Neuron (in vitro differentiated cells): ENCODE measurements at regions not wholly inside any gene's neighbourhood (a gene's known extent, or its start where the extent isn't known, plus 50 kb on each side); places are given as distances from the start of the nearest gene placed in this dataset.

Experiments used
- H2AFZ ChIP-seq: one replicate; pipeline ENCODE4 v1.6.1; 2013; ENCODE audit warnings: low read depth, mild to moderate bottlenecking, inconsistent platforms, low read length, moderate library complexity
- H3K27me3 ChIP-seq: one replicate; pipeline ENCODE4 v1.6.1; 2013; ENCODE audit warnings: low read length; ENCODE audit not compliant: insufficient read depth
- H3K36me3 ChIP-seq: one replicate; pipeline ENCODE4 v1.6.1; 2013; ENCODE audit warnings: low read length; ENCODE audit not compliant: insufficient read depth
- H3K4me1 ChIP-seq: one replicate; pipeline ENCODE4 v1.6.1; 2013; ENCODE audit warnings: low read length; ENCODE audit not compliant: insufficient read depth
- H3K4me3 ChIP-seq: 2 replicates; pipeline ENCODE4 v1.5.1; 2013; ENCODE audit warnings: mild to moderate bottlenecking, low read length, moderate library complexity
- H3K9me3 ChIP-seq: one replicate; pipeline ENCODE4 v1.6.1; 2013; ENCODE audit warnings: low read length

DNA sequence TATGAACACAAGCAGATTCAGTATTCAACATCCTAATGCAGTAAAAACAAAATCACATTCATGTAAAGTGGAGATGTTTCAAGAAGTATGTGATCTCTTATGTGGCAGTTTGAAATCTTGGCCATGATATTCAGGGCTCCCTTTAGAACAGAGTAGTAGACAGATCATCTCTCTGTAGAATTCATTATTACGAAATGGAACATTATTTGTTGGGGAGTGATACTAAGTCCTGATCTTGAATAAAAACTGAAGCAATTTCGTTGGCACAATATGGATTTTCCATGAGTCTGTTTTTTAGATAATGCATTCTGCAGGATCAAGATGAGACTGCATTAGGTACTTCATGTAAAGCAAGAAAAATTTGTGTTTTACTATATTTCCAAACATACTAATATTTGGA lies 264.4 kb upstream of the NRIP1 start:
- Histone ChIP-seq H3K4me1 (peaks cover 9% of the 10 kb centered on the region), H3K27me3 (no peaks in the 10 kb centered on the region), H3K36me3 (no peaks in the 10 kb centered on the region), H3K4me3 (no peak overlapping the region), H2AFZ (no peak overlapping the region), H3K9me3 (no peaks in the 10 kb centered on the region)

DNA sequence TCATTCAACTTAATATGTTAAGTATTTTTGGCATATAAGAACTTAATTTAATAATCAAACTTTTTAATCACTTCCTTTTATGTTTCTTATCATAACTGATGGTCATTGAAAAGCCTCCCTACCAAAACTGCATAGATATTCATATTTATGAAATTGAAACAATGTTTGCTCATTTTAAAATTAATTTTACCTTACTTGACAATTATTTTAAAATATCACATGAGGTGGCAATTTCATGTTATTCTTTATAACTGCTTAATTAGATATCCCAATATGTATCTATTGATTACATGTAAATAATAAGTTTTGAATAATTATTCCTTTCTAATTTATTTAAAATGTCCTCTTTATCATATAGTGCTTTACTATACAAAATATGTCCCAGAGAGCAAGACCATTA lies 266.1 kb upstream of the NRIP1 start:
- no peaks in the 10 kb centered on the region for H3K27me3 ChIP-seq
- H3K4me1 ChIP-seq = no peaks in the 10 kb centered on the region
- H3K36me3 ChIP-seq = no peaks in the 10 kb centered on the region
- no peak overlapping the region for H2AFZ ChIP-seq
- no peak overlapping the region for H3K4me3 ChIP-seq
- H3K9me3 ChIP-seq = no peaks in the 10 kb centered on the region

DNA sequence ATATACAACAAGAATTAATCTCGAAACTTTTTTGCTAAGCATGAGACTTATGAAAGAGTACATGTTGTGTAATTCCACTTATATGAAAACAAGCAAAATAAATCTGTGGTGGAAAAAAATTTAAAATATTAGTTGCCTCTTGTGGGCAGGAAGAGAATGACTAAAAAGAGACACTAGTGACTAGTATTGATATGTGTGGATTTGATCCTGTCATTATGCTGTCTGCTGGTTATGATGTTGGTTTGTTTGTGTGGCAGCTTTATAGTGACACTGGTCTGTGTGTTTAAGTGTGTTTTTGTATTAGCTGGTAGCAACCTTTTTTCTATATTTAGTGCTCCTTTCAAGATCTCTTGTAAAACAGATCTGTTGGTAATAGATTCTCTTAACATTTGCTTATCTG lies 267.8 kb upstream of the NRIP1 start:
- no peaks in the 10 kb centered on the region for H3K4me1 ChIP-seq
- no peaks in the 10 kb centered on the region for H3K36me3 ChIP-seq
- no peaks in the 10 kb centered on the region for H3K9me3 ChIP-seq
- H3K4me3 ChIP-seq = no peak overlapping the region
- H2AFZ ChIP-seq = no peak overlapping the region
- H3K27me3 ChIP-seq = no peaks in the 10 kb centered on the region

DNA sequence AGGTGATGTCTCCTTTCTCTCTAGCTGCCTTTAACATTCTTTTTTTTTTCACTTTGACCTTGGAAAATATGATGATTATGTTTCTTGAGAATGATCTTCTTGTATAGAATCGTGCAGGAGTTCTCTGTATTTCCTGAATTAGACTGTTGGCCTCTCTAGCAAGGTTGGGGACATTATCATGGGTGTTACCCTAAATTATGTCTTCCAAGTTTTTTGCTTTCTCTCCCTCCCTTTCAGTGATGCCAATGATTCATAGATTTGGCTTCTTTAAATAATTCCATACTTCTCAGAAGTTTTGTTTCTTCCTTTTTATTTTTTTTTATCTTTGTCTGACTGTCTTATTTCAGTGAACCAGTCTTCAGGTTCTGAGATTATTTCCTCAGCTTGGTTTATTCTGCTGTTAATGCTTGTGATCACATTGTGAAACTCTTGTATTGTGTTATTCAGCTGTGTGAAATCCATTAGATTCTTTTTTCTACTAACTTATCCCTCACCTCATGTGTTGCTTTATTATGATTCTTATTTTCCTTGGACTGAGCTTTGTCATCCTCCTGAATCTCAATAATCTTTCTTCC lies 268.4 kb upstream of the NRIP1 start:
- H3K36me3 ChIP-seq = no peaks in the 10 kb centered on the region
- H3K4me1 ChIP-seq = no peaks in the 10 kb centered on the region
- H2AFZ ChIP-seq = no peak overlapping the region
- no peak overlapping the region for H3K4me3 ChIP-seq
- H3K27me3 ChIP-seq = no peaks in the 10 kb centered on the region
- H3K9me3 ChIP-seq = no peaks in the 10 kb centered on the region

DNA sequence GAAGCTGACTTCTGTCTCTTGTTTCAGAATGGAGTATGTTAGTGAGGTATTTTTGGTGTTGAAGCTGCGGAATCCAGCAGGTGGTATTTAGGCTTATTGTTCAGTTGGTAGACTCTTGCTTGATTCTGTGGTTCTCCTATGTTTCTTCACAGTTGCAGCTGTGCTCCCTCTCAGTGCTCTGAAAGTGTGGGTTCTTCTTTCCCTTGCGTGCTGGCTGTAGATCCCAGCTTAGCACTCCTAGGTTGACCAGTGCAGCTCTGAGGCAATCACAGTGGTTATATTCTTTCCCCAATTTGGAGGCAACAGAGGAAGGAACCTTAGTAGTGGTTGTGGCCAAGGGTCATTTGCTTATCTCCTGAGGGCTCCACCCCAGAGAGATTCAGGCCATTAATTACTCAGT lies 269.2 kb upstream of the NRIP1 start:
- no peak overlapping the region for H3K4me3 ChIP-seq
- H3K4me1 ChIP-seq = no peaks in the 10 kb centered on the region
- no peaks in the 10 kb centered on the region for H3K36me3 ChIP-seq
- no peaks in the 10 kb centered on the region for H3K9me3 ChIP-seq
- H2AFZ ChIP-seq = no peak overlapping the region
- H3K27me3 ChIP-seq = no peaks in the 10 kb centered on the region

DNA sequence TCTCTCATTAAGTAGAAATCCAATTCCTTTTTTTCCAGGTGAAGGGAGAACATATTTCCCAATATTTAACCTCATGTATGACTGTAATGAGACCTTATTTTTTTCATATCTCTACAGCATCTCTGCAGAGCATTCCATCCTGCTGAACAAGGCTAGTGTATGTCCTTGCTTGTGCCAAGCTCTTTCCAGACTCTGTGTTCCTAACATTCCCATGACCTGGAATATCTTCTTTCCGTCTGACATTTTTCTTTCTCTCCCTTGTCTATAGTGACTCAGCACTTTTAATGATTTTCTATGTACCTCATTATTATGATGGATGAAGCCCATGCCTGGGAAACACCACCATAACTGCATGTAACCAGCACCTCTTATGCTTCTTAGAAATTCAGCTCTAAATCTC lies 278.3 kb upstream of the NRIP1 start:
- H3K9me3 ChIP-seq = no peaks in the 10 kb centered on the region
- H2AFZ ChIP-seq = no peak overlapping the region
- H3K4me1 ChIP-seq = no peaks in the 10 kb centered on the region
- H3K27me3 ChIP-seq = no peaks in the 10 kb centered on the region
- no peaks in the 10 kb centered on the region for H3K36me3 ChIP-seq
- H3K4me3 ChIP-seq = no peak overlapping the region

DNA sequence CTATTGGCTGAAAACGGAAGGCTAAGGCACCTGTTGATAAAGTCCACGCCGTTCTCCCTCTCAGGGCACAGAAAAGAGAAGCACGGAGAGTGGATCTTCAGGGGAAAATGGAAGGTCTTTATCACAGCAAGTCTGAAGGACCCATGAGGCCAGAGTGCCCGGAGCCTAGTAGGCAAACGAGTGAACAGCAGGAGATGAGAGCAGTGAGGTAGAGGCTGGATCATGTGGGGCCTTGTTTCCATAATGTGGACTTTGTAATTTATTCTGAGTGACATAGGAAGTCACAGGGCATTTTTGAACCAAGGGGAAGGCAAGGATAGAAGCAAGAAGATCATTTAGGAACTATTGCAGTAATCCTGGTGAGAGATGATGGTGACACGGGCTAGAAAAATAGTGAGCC lies 287.2 kb upstream of the NRIP1 start:
- no peaks in the 10 kb centered on the region for H3K9me3 ChIP-seq
- H2AFZ ChIP-seq = no peak overlapping the region
- no peak overlapping the region for H3K4me3 ChIP-seq

DNA sequence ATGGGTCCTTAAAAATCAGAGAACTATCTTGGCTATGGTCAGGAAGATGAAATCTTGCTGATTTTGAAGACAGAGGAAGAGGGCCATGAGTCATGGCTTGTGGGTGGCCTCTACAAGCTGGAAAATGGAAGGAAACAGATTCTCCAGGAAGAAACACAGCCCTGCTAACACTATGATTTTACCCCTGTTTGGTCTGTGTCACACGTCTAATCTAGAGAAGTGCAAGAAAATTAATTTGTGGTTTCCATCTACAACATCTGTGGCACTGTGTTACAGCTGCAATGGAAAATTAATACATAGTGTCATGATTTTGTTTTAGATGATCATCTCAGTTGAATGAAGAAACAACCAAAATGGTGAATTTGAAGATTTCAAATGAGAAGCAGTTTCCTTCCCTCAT lies 288.7 kb upstream of the NRIP1 start:
- no peak overlapping the region for H2AFZ ChIP-seq
- no peaks in the 10 kb centered on the region for H3K27me3 ChIP-seq
- H3K4me3 ChIP-seq = no peak overlapping the region
- H3K4me1 ChIP-seq = no peaks in the 10 kb centered on the region
- no peaks in the 10 kb centered on the region for H3K36me3 ChIP-seq
- no peaks in the 10 kb centered on the region for H3K9me3 ChIP-seq

More for the DNA sequence above, 287.2 kb upstream of the NRIP1 start:
- H3K27me3 ChIP-seq = no peaks in the 10 kb centered on the region
- H3K4me1 ChIP-seq = no peaks in the 10 kb centered on the region
- H3K36me3 ChIP-seq = no peaks in the 10 kb centered on the region

DNA sequence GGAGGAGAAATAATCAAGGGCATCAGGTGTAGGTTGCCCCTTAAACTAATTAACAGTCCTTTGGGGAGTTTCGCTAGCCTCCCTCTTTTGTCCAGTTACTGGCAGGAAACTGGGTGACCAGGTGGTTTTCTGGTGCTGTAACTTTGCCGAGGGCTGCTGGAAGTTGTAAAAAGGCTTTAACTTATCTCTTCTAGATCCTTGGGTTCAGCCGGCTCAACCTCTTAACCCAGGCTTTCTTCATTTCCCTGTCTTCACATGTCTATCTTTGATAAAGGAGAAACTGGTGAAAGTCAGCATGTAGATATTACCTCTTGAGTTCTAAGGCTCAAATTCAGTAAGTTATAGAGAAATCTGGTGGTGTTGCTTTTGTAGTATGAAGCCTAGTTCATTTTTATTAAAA lies 289.7 kb upstream of the NRIP1 start:
- Histone ChIP-seq H2AFZ (no peak overlapping the region), H3K9me3 (no peaks in the 10 kb centered on the region), H3K4me3 (no peak overlapping the region), H3K4me1 (no peaks in the 10 kb centered on the region), H3K36me3 (no peaks in the 10 kb centered on the region), H3K27me3 (no peaks in the 10 kb centered on the region)

DNA sequence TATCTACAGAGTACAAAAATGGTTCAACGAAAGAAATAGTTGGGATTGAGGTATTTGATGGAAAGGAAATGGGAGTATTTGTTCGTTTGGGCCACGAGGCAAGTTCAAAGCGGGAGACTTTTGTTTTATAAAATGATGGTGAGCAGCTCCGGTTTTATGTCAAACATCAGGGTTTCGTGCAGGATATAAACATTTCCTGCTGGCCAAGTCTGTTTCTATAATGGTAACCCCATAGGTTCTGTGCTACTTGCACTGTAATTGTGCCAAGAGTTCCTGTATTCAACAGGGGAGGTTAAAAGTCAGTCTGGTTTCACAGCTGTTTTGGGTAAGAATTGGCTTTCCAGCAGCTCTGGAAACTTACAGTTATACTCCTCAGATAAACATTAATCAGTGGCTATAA lies 290.3 kb upstream of the NRIP1 start:
- H3K9me3 ChIP-seq = peaks cover under 1% of the 10 kb centered on the region
- no peak overlapping the region for H3K4me3 ChIP-seq
- no peak overlapping the region for H2AFZ ChIP-seq
- H3K27me3 ChIP-seq = no peaks in the 10 kb centered on the region
- H3K36me3 ChIP-seq = no peaks in the 10 kb centered on the region
- no peaks in the 10 kb centered on the region for H3K4me1 ChIP-seq

DNA sequence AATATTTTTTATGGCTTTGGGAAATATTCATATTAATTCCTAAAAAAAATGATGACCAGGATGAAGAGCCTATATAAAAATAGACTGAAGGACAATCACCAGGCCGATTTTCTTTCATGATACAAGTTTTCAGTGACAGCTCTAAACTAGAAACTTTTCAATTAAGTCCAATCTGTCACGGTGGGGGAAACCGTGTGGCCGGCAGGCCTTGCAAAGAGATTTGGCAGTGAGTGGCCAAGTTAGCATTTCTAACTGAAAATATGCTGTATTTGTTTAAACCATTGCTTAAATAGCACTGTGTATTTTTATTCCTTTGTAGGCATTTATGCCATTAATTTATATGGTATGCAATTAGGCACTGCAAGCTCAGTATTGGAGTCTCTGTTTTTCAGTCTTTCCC lies 294.5 kb upstream of the NRIP1 start:
- no peak overlapping the region for H3K4me3 ChIP-seq
- H3K36me3 ChIP-seq = no peaks in the 10 kb centered on the region
- H2AFZ ChIP-seq = no peak overlapping the region
- H3K27me3 ChIP-seq = no peaks in the 10 kb centered on the region
- H3K9me3 ChIP-seq = peaks cover 2% of the 10 kb centered on the region
- no peaks in the 10 kb centered on the region for H3K4me1 ChIP-seq

DNA sequence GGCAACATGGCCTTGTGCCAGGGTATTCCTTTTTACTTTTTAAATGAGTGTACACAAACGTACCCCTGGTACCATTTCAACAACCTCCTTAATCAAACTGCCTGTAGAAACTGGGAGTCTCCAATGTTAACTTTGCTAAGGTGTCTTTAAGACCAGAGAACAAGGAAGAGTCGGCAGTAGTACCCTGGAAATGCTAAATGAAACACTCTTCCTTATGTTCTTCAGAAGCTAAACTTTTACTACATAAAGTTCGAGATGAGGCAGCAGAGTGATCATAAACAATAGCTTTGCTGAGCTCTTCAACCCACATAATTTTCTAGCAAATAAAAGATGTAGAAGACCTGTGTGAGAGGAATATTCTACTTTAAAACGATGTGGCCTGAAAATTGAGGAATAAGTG lies 297.7 kb upstream of the NRIP1 start:
- Histone ChIP-seq H2AFZ (no peak overlapping the region), H3K4me3 (no peak overlapping the region), H3K4me1 (peaks cover 9% of the 10 kb centered on the region), H3K27me3 (no peaks in the 10 kb centered on the region), H3K9me3 (peaks cover 6% of the 10 kb centered on the region), H3K36me3 (no peaks in the 10 kb centered on the region)

DNA sequence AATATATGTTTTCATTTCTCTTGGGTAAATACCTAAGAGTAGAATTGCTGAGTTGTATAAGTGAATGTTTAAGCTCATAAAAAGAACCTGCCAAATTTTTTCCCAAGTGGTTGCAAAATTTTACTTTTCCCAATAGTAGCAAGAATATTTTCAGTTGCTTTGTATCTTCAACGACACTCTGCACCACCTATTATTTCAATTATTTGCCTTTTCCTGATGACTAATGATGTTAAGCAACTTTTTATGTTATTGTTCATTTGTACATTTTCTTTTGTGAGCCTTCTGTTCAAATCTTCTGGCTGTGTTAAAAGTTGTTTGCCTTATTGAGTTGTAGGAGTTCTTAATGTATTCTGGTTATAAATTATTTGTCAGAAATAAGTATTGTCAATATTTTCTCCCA lies 299.1 kb upstream of the NRIP1 start:
- Histone ChIP-seq H2AFZ (no peak overlapping the region), H3K4me3 (no peak overlapping the region), H3K27me3 (no peaks in the 10 kb centered on the region), H3K4me1 (peaks cover 9% of the 10 kb centered on the region), H3K36me3 (no peaks in the 10 kb centered on the region), H3K9me3 (peaks cover 6% of the 10 kb centered on the region)

DNA sequence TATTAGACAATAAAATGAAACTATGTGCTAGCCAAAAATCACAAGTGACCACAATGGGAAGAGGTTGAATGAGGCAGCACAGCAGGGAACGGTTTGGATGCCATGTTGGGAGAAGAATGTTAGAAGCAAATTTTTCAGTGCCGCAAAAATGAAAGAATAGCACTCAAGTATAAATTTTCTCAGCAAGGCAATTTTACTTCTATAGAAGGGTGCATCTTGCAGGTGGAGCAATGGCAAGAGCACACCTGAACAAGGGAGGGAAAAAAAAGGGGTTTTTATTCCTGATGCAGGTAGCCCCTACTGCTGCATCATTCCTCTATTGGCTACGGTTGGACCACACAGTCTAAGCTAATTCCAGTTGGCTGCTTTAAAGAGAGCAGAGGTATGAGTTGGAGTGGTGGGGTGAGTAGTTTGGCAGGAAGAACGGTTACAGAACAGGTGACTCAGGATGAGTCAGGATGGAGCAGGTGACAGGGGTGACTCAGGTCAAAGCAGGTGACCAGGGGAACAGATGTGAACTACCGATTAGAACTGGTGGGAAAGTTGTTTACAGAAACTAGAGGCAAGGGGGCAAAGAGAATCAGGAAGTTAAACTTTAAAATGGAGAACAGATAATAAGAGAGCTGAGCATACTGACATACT lies 301.1 kb upstream of the NRIP1 start:
- peaks cover 4% of the 10 kb centered on the region for H3K9me3 ChIP-seq
- no peaks in the 10 kb centered on the region for H3K36me3 ChIP-seq
- H3K4me3 ChIP-seq = no peak overlapping the region
- no peaks in the 10 kb centered on the region for H3K27me3 ChIP-seq
- H2AFZ ChIP-seq = no peak overlapping the region
- H3K4me1 ChIP-seq = peaks cover 14% of the 10 kb centered on the region
